Erythroblast (primary cell): ENCODE measurements at regions not wholly inside any gene's neighbourhood (a gene's known extent, or its start where the extent isn't known, plus 50 kb on each side); places are given as distances from the start of the nearest gene placed in this dataset.

Experiments used
- DNase-seq, 2 experiments: peaks; one replicate each; lab custom pipeline; 2025; lab: John Stamatoyannopoulos, UW
- GATA1 ChIP-seq: IDR thresholded peaks from 2 replicates; pipeline ENCODE4 v1.6.1; 2011; ENCODE audit warnings: low read depth, mild to moderate bottlenecking, control low read depth, low read length, moderate library complexity
- POLR2A ChIP-seq: IDR thresholded peaks from 2 replicates; pipeline ENCODE4 v1.6.1; 2011; ENCODE audit warnings: mild to moderate bottlenecking, low read length

GRCh38 chr1:60235275-60235674 is 161.7 kb upstream of the C1orf87 start:
- TF ChIP-seq GATA1 (no peak), POLR2A (no peak)
- no peak for DNase-seq

GRCh38 chr1:60234776-60235175 is 161.2 kb upstream of the C1orf87 start:
- TF ChIP-seq GATA1 (no peak), POLR2A (no peak)
- DNase-seq = no peak

GRCh38 chr1:60229821-60230220 is 156.3 kb upstream of the C1orf87 start:
- no peak for TF ChIP-seq GATA1
- TF ChIP-seq POLR2A = no peak
- DNase-seq = no peak

- TF ChIP-seq GATA1 = no peak
- no peak for TF ChIP-seq POLR2A
- DNase-seq = no peak
Observed at GRCh38 chr1:60228041-60228491, 154.5 kb upstream of the C1orf87 start.

DNA sequence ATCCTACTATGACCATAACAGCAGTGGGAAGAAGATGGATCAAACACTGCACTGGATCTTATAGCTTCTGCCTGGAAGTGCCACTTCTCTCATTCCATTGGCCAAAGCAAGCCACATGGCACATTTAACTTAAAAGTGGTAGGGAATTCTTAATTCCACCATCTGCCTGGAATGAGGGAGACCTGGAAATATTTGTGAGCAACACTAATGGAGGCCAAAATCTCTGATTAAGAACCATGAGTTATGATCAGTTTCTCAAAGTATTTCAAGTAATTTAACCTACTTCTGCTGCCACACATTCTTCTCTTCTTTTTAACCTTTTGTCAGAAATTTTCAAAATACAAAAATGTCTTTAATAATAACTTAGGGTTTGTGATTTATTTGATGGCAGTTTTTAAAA is 154.0 kb upstream of the C1orf87 start:
- DNase-seq = no peak

DNA sequence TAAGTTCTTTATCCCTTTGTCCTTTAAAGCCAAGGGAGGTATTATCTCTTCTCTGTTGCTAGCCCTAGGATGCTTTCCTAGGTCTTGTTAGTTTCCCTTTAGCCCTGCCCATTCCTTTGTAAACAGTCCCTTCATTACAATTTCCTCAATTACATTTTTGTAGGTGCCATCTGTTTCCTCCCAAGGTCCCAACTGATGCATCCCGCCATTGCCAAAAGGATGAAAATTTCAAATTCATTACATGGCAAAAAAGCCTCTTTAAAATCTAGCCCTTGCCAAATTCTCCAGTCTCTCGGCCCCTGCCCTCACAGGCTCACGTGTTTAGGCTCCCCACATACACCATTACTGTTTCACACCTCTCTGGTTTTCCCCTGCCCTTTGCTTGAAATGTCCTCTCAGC is 151.9 kb upstream of the C1orf87 start:
- DNase-seq = no peak
- TF ChIP-seq GATA1 = no peak

More for the DNA sequence above, 154.0 kb upstream of the C1orf87 start:
- TF ChIP-seq POLR2A (no peak), GATA1 (no peak)

DNA sequence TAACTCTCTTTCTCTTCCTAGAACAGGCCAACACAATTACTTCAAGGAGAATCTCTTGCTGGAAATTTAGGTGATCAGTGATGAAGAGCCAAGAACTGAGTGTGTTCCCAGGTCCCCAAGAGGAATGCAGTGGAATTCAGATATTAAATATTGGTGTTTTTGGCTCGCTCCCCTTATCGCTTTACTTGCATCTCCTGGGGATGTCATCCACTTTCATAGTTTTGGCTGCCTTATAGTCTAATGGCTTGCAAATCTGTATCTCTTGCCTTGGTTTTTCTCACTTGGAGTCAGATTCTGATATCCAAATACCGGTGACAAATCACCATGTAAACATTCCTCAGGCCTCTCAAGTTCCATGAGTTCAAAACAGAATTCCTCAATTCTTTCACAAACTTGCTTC is 151.0 kb upstream of the C1orf87 start:
- no peak for TF ChIP-seq POLR2A
- no peak for TF ChIP-seq GATA1
- DNase-seq = no peak

GRCh38 chr1:60223158-60223557 is 149.6 kb upstream of the C1orf87 start:
- TF ChIP-seq GATA1 = no peak
- no peak for DNase-seq

DNA sequence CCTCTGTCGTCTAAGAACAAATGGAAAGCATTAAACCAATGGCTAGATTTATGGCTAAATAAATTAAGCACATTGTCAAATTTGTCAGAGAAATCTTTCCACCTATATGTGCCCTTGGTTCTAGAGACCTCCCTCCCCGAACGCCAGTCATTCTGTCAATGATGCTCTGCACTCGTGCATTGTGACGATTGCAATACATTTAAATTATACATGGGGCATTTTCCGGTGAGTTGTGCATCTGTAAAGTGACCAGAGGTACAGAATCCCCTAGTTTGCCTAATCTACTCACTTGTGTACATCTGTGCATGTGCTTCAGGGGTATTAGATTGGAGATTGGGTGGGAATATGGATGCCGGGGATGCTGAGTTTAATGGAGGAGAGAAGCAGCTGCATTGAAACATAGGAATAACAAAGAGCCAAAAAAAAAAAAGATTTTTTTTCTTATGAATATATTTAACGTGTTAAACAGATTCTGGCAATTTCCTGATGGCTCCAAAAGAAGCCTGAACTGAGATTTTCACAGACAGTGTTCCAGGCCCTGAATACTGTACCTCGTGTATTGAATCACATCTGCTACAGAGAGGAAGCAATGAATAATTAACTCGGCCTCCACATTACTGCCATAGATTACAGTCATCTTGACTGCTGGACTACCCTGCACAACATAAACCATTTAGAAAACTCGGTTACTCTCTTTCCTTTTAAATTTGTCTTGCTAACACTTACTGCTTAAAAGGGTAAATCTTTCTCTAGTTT is 149.0 kb upstream of the C1orf87 start:
- no peak for DNase-seq
- no peak for TF ChIP-seq GATA1
- no peak for TF ChIP-seq POLR2A

DNA sequence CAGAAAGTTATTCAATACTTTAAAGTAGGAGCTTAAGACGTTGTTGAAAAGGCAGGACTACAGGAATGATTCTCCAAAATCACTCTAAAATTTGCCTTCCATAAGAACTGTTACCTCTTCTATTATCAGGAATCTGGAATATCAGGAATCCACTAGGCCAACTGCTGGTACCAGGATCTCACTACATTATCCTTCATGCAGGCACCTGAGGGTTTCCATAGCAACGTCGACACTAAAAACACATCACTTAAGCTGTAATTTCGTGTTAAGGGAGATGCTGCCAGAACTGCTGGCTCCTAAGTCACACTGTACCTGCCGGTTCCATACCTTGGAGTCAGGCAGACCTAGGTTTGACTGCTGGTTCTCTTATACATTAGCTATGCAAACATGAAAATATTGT is 139.7 kb upstream of the C1orf87 start:
- no peak for TF ChIP-seq GATA1
- TF ChIP-seq POLR2A = no peak
- DNase-seq = no peak

DNA sequence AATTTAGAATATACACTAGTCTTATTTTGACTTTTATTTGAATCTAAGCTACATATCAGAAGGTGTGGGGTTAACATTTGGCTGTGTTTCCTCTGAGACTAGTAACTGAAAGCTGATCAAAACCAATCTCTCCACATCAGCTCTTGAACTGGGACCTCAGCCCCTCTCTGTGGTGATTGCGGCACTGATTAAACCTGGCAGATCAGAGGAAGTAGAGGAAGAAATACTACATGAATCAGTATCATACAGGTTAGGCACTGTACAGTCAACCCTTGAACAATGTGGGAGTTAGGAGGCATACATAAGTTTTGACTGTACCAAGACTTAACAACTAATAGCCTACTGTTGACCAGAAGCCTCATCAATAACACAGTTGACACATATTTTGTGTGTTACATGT is 122.5 kb upstream of the C1orf87 start:
- no peak for DNase-seq
- TF ChIP-seq GATA1 = no peak
- TF ChIP-seq POLR2A = no peak

GRCh38 chr1:60185684-60186083 is 112.1 kb upstream of the C1orf87 start:
- TF ChIP-seq GATA1 = no peak
- no peak for TF ChIP-seq POLR2A
- DNase-seq = no peak

DNA sequence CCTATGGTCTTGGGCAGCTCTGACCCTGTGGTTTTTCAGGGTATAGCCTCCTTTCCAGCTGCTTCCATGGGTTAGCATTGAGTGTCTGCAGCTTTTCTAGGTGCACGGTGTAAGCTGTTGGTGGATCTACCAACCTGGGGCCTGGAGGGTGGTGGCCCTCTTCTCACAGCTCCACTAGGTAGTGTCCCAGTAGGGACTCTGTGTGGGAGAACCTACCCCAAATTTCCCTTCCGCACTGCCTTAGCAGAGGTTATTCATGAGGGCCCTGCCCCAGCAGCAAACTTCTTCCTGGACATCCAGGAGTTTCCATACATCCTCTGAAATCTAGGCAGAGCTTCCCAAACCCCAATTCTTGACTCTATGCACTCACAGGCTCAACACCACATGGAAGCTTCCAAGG is 111.0 kb upstream of the C1orf87 start:
- DNase-seq = no peak
- TF ChIP-seq GATA1 = no peak
- no peak for TF ChIP-seq POLR2A

- TF ChIP-seq GATA1 (no peak), POLR2A (no peak)
- no peak for DNase-seq
Observed at GRCh38 chr1:60173729-60174505, 100.3 kb upstream of the C1orf87 start.

DNA sequence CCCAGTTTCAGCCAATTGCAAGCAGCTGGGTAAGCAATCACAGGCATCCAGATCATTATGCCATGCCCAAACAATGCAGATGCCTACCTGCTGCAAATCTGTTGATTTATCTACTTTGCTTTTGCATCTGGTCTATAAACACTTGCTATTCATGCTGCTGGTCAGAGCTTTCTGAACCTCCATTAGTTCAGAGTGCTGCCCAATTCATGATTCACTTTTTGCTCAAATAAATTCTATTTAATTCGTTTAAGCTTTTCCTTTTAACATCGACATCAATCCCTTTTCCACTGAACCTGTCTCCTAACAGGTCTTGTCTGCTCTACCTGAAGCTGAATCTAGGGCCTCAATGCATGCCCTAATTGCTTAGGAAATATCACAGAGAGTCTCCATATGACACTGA is 99.4 kb upstream of the C1orf87 start:
- TF ChIP-seq POLR2A (no peak), GATA1 (no peak)
- DNase-seq = no peak
